ENCODE measurements at regions not wholly inside any gene's neighbourhood (a gene's known extent, or its start where the extent isn't known, plus 50 kb on each side); places are given as distances from the start of the nearest gene placed in this dataset.

GRCh38 chr1:234871710-234872271 is 256.8 kb downstream of the TOMM20 start:
- CTCF ChIA-PET = no interaction called here
- no peak overlapping the region for H3K27ac ChIP-seq (ENCODE audit: low read depth, low read length, poor library complexity, severe bottlenecking)
- TF ChIP-seq EZH2 (IDR thresholded peaks at IDR 0.05; ENCODE audit: borderline replicate concordance, low read depth, low read length, poor library complexity, severe bottlenecking) (no peak), CTCF (conservative IDR thresholded peaks at IDR 0.05; ENCODE audit: low read depth, low read length) (no peak)
- H3K36me3 ChIP-seq (ENCODE audit: insufficient read depth, low read length, poor library complexity, severe bottlenecking) = no peaks in the 10 kb centered on the region
- no peaks in the 10 kb centered on the region for H3K9me3 ChIP-seq (ENCODE audit: low read depth, low read length, poor library complexity, severe bottlenecking)
- H3K27me3 ChIP-seq (replicated peaks; ENCODE audit: insufficient read depth, low read depth, low read length, poor library complexity) = no peaks in the 10 kb centered on the region
- intact Hi-C loops (cut with micrococcal nuclease; ENCODE audit: unreplicated experiment) = no loop called here
- no peak for DNase-seq (ENCODE audit: low spot score)
- H3K4me1 ChIP-seq (ENCODE audit: insufficient read depth, low read length, poor library complexity, severe bottlenecking) = no peaks in the 10 kb centered on the region
- BruUV-seq (replicated peaks) = no TSS peak
- H3K4me3 ChIP-seq (ENCODE audit: low read depth, low read length, poor library complexity, severe bottlenecking) = no peak overlapping the region
- POLR2A ChIA-PET (ENCODE audit: low non-redundant PET) = no interaction called here

GRCh38 chr1:234871039-234871709 is 257.5 kb downstream of the TOMM20 start:
- no peaks in the 10 kb centered on the region for H3K9me3 ChIP-seq (ENCODE audit: low read depth, low read length, poor library complexity, severe bottlenecking)
- no TSS peak for BruUV-seq (replicated peaks)
- TF ChIP-seq EZH2 (IDR thresholded peaks at IDR 0.05; ENCODE audit: borderline replicate concordance, low read depth, low read length, poor library complexity, severe bottlenecking) (no peak), CTCF (conservative IDR thresholded peaks at IDR 0.05; ENCODE audit: low read depth, low read length) (no peak)
- DNase-seq (ENCODE audit: low spot score) = no peak
- H3K36me3 ChIP-seq (ENCODE audit: insufficient read depth, low read length, poor library complexity, severe bottlenecking) = no peaks in the 10 kb centered on the region
- intact Hi-C loops (cut with micrococcal nuclease; ENCODE audit: unreplicated experiment) = no loop called here
- no peaks in the 10 kb centered on the region for H3K27me3 ChIP-seq (replicated peaks; ENCODE audit: insufficient read depth, low read depth, low read length, poor library complexity)
- H3K4me1 ChIP-seq (ENCODE audit: insufficient read depth, low read length, poor library complexity, severe bottlenecking) = no peaks in the 10 kb centered on the region
- CTCF ChIA-PET = no interaction called here
- POLR2A ChIA-PET (ENCODE audit: low non-redundant PET) = no interaction called here
- H3K4me3 ChIP-seq (ENCODE audit: low read depth, low read length, poor library complexity, severe bottlenecking) = no peak overlapping the region
- H3K27ac ChIP-seq (ENCODE audit: low read depth, low read length, poor library complexity, severe bottlenecking) = no peak overlapping the region

GRCh38 chr1:234870020-234870981 is 258.3 kb downstream of the TOMM20 start:
- no peak overlapping the region for H3K27ac ChIP-seq (ENCODE audit: low read depth, low read length, poor library complexity, severe bottlenecking)
- H3K36me3 ChIP-seq (ENCODE audit: insufficient read depth, low read length, poor library complexity, severe bottlenecking) = no peaks in the 10 kb centered on the region
- no peaks in the 10 kb centered on the region for H3K27me3 ChIP-seq (replicated peaks; ENCODE audit: insufficient read depth, low read depth, low read length, poor library complexity)
- CTCF ChIA-PET = no interaction called here
- no peaks in the 10 kb centered on the region for H3K9me3 ChIP-seq (ENCODE audit: low read depth, low read length, poor library complexity, severe bottlenecking)
- TF ChIP-seq CTCF (conservative IDR thresholded peaks at IDR 0.05; ENCODE audit: low read depth, low read length) (no peak), EZH2 (IDR thresholded peaks at IDR 0.05; ENCODE audit: borderline replicate concordance, low read depth, low read length, poor library complexity, severe bottlenecking) (no peak)
- no TSS peak for BruUV-seq (replicated peaks)
- H3K4me3 ChIP-seq (ENCODE audit: low read depth, low read length, poor library complexity, severe bottlenecking) = no peak overlapping the region
- H3K4me1 ChIP-seq (ENCODE audit: insufficient read depth, low read length, poor library complexity, severe bottlenecking) = no peaks in the 10 kb centered on the region
- POLR2A ChIA-PET (ENCODE audit: low non-redundant PET) = no interaction called here
- intact Hi-C loops (cut with micrococcal nuclease; ENCODE audit: unreplicated experiment) = no loop called here
- no peak for DNase-seq (ENCODE audit: low spot score)
